Kidney (tissue), 13 donors: ENCODE measurements at regions not wholly inside any gene's neighbourhood (a gene's known extent, or its start where the extent isn't known, plus 50 kb on each side); places are given as distances from the start of the nearest gene placed in this dataset.

Source experiments
- DNase-seq, 5 donors: peaks; one replicate each; pipeline ENCODE4 v3.0.0-alpha.2; 2013 to 2020
- FAIRE-seq: peaks from 2 replicates; lab custom pipeline; 2012; peaks lifted over from hg19 to GRCh38; lab: Jason Lieb, UNC
- H3K27ac ChIP-seq, 2 donors: one replicate each; pipeline ENCODE4 v1.7.0; 2013; ENCODE audit warnings: low read depth in 2 of 2, low read length in 2 of 2, inconsistent platforms in 1 of 2
- H3K27me3 ChIP-seq: one replicate; pipeline ENCODE4 v1.7.1; 2013; ENCODE audit warnings: low read length, inconsistent platforms; ENCODE audit not compliant: control insufficient read depth, insufficient read depth
- H3K36me3 ChIP-seq, 3 donors: one replicate each; pipeline versions ENCODE4 v1.7.0 to v1.7.1; 2013; ENCODE audit warnings: low read length in 3 of 3, control low read depth in 1 of 3, inconsistent platforms in 1 of 3; ENCODE audit not compliant: insufficient read depth in 3 of 3, control insufficient read depth in 2 of 3
- H3K4me1 ChIP-seq, 3 donors: one replicate each; pipeline versions ENCODE4 v1.7.0 to v1.7.1; 2013; ENCODE audit warnings: low read length in 3 of 3, inconsistent platforms in 1 of 3, low read depth in 1 of 3; ENCODE audit not compliant: control insufficient read depth in 2 of 3, insufficient read depth in 2 of 3
- H3K4me3 ChIP-seq, 3 donors: one replicate each; pipeline versions ENCODE4 v1.7.0 to v1.8.1; 2013; ENCODE audit warnings: low read length in 3 of 3, control low read depth in 1 of 3, inconsistent platforms in 1 of 3
- H3K9ac ChIP-seq, 3 donors: one replicate each; pipeline versions ENCODE4 v1.7.0 to v1.7.1; 2013; ENCODE audit warnings: low read length in 3 of 3, control low read depth in 1 of 3, inconsistent platforms in 1 of 3
- H3K9me3 ChIP-seq, 3 donors: one replicate each; pipeline versions ENCODE4 v1.7.0 to v1.7.1; 2013; ENCODE audit warnings: low read length in 3 of 3, control low read depth in 1 of 3, inconsistent platforms in 1 of 3; ENCODE audit not compliant: control insufficient read depth in 2 of 3, insufficient read depth in 1 of 3
- CTCF ChIP-seq: IDR thresholded peaks from 3 replicates; pipeline ENCODE4 v1.5.1; 2012; ENCODE audit warnings: mild to moderate bottlenecking, moderate library complexity, borderline replicate concordance; ENCODE audit not compliant: insufficient read depth; ENCODE audit errors: extremely low read depth
- intact Hi-C: fragments of 100-400 bp; cut with DNase I; formaldehyde crosslinking; loops from one replicate; pipeline ENCODE4 v1.11.1; 2022
- donor health status: control.
- donor health status: control.
- donor health status: control.
- donor health status: control.
- donor health status: control.
- donor health status: DM: yes; HTN: yes; CAD: no.
- donor health status: Normal renal cell carcinoma (clear cell type).

DNA sequence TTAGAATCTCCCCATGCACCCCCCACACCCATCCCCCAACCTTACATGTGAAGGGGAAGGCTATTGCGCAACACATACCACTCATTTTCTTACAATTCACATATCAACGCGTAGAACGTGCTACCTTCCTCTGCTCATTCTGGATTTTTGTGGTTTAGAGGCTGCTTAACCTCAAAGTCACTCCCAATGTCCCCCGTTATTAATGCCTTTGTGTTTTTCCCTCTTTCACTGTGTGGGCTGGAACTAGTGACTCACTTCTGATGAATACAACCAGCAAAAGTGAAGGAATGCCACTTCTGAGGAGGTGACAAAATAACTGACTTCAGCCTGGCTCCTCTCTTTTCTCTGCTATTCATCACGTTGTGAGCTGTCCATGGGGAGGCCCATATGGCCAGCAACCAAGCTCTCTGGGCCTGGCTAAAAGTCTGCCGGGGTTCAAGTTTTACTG is 342.5 kb upstream of the NXPH2 start:
- intact Hi-C loops = no loop called here
- no peaks in the 10 kb centered on the region for H3K4me1 ChIP-seq
- no peak overlapping the region for H3K4me3 ChIP-seq
- no peaks in the 10 kb centered on the region for H3K36me3 ChIP-seq
- DNase-seq (no peak), FAIRE-seq (no peak)
- H3K27me3 ChIP-seq = no peaks in the 10 kb centered on the region
- no peaks in the 10 kb centered on the region for H3K9me3 ChIP-seq
- TF ChIP-seq CTCF = no peak
- H3K9ac ChIP-seq = no peak overlapping the region
- no peak overlapping the region for H3K27ac ChIP-seq

DNA sequence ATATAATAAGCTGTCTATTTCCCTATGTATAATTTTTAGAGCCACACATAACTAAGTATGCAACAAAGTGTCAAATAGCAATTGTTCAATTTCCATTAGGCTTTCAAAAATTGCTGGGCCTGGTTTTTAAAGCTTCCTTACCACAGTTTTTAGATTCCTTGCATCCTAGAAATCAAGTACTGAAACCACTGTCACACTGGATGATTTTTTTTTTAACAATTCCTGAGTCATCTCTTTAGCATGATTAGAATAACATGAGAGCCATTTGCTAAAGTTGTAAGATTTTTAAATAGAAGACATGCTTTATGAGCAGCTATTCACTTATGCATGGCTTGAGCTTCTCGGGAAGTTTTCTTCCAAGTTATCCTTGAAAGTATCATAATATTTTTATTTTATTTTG is 319.5 kb upstream of the NXPH2 start:
- H3K9me3 ChIP-seq = no peaks in the 10 kb centered on the region
- H3K4me3 ChIP-seq = no peak overlapping the region
- no peak overlapping the region for H3K27ac ChIP-seq
- H3K27me3 ChIP-seq = no peaks in the 10 kb centered on the region
- FAIRE-seq (no peak), DNase-seq (no peak)
- intact Hi-C loops = no loop called here
- H3K4me1 ChIP-seq = no peaks in the 10 kb centered on the region
- TF ChIP-seq CTCF = no peak
- H3K9ac ChIP-seq = no peak overlapping the region
- no peaks in the 10 kb centered on the region for H3K36me3 ChIP-seq

GRCh38 chr2:139098961-139099360 is 318.8 kb upstream of the NXPH2 start:
- DNase-seq (no peak), FAIRE-seq (no peak)
- Histone ChIP-seq H3K9me3 (no peaks in the 10 kb centered on the region), H3K4me1 (no peaks in the 10 kb centered on the region), H3K4me3 (no peak overlapping the region), H3K9ac (no peak overlapping the region), H3K36me3 (no peaks in the 10 kb centered on the region), H3K27ac (no peak overlapping the region), H3K27me3 (no peaks in the 10 kb centered on the region)
- no peak for TF ChIP-seq CTCF
- intact Hi-C loops = no loop called here

DNA sequence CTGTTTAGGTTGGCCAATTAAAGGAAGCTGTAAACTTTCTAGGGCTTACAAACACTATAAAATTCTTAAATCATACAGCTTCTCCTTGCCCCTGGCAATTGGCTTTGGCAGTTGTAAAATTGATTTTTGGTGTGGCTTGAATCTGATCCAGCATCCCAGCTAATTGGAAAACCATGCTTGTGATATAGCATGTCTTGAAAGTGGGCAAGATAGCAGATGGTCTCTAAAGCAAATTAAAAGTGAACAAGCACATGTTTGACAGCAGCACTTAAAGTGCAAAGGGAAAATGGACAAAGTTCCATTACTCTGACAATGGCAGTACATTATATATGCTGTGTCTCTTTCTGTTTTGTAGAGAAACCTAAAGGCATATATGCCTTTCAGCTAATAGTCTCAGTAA is 302.9 kb upstream of the NXPH2 start:
- intact Hi-C loops = no loop called here
- FAIRE-seq (no peak), DNase-seq (no peak)
- no peaks in the 10 kb centered on the region for H3K27me3 ChIP-seq
- H3K9ac ChIP-seq = no peak overlapping the region
- H3K4me3 ChIP-seq = no peak overlapping the region
- no peaks in the 10 kb centered on the region for H3K36me3 ChIP-seq
- TF ChIP-seq CTCF = no peak
- H3K9me3 ChIP-seq = no peaks in the 10 kb centered on the region
- H3K4me1 ChIP-seq = no peaks in the 10 kb centered on the region
- no peak overlapping the region for H3K27ac ChIP-seq
